ENCODE measurements at regions not wholly inside any gene's neighbourhood (a gene's known extent, or its start where the extent isn't known, plus 50 kb on each side); places are given as distances from the start of the nearest gene placed in this dataset.

DNA sequence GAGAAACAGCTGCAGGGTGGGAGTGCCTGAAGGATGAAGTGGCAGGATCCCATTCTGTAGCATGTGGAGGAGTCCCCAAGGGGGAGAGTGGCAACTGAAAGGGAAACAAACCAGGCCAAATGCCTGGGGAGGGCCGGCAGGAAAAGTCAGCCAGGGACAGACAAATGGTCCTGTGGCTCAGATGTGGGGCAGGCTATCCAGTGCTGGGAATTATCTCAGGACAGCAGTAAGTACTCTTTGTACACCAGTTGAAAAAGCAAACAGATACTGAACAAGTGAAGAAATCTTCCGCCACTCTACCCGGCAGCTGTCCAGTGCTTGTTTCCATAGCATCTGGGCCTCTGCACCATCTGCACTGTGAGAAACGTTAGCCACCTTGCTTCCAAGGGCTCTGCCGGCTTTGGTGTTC lies 408.9 kb downstream of the LRATD1 start:
- TF ChIP-seq, protein P1, sequence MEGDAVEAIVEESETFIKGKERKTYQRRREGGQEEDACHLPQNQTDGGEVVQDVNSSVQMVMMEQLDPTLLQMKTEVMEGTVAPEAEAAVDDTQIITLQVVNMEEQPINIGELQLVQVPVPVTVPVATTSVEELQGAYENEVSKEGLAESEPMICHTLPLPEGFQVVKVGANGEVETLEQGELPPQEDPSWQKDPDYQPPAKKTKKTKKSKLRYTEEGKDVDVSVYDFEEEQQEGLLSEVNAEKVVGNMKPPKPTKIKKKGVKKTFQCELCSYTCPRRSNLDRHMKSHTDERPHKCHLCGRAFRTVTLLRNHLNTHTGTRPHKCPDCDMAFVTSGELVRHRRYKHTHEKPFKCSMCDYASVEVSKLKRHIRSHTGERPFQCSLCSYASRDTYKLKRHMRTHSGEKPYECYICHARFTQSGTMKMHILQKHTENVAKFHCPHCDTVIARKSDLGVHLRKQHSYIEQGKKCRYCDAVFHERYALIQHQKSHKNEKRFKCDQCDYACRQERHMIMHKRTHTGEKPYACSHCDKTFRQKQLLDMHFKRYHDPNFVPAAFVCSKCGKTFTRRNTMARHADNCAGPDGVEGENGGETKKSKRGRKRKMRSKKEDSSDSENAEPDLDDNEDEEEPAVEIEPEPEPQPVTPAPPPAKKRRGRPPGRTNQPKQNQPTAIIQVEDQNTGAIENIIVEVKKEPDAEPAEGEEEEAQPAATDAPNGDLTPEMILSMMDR (conservative IDR thresholded peaks at IDR 0.05): no peak
- no peak for TF ChIP-seq ZFX (IDR thresholded peaks at IDR 0.05)

All from C4-2B (cell line).